Sigmoid colon (tissue), 6 donors: ENCODE measurements at regions not wholly inside any gene's neighbourhood (a gene's known extent, or its start where the extent isn't known, plus 50 kb on each side); places are given as distances from the start of the nearest gene placed in this dataset.

Experiments
- DNase-seq: peaks from one replicate; pipeline ENCODE4 v3.0.0-alpha.2; 2019
- H3K27ac ChIP-seq, 4 donors: fragments of 200-600 bp; sonication (generic); one replicate each; pipeline ENCODE4 v1.5.1; 2016 to 2019; ENCODE audit warnings: mild to moderate bottlenecking in 1 of 4
- H3K27me3 ChIP-seq, 3 donors: fragments of 200-600 bp; sonication (generic); one replicate each; pipeline ENCODE4 v1.5.1; 2019; ENCODE audit warnings: mild to moderate bottlenecking in 1 of 3
- H3K36me3 ChIP-seq, 4 donors: fragments of 200-600 bp; sonication (generic); one replicate each; pipeline ENCODE4 v1.5.1; 2016 to 2019
- H3K4me1 ChIP-seq, 4 donors: fragments of 200-600 bp; sonication (generic); one replicate each; pipeline ENCODE4 v1.5.1; 2017 to 2019
- H3K4me3 ChIP-seq, 4 donors: fragments of 200-600 bp; sonication (generic); one replicate each; pipeline ENCODE4 v1.5.1; 2017 to 2019; ENCODE audit warnings: mild to moderate bottlenecking in 2 of 4, moderate library complexity in 1 of 4
- H3K9me3 ChIP-seq, 4 donors: fragments of 200-600 bp in 3 of 4; sonication (generic) in 3 of 4; one replicate each; pipeline versions ENCODE4 v1.5.1 to v1.6.1; 2013 to 2019
- EP300 ChIP-seq, 4 donors: sonication (generic); formaldehyde crosslinking; IDR thresholded peaks; one replicate each; pipeline ENCODE4 v1.6.1; 2017; ENCODE audit warnings: antibody characterized with exemption in 4 of 4
- POLR2A ChIP-seq, 2 donors: fragments of 450-650 bp; IDR thresholded peaks; one replicate each; pipeline ENCODE4 v1.6.1; 2016; ENCODE audit warnings: antibody characterized with exemption in 2 of 2, mild to moderate bottlenecking in 2 of 2, moderate library complexity in 2 of 2
- POLR2AphosphoS5 ChIP-seq, 4 donors: sonication (generic); formaldehyde crosslinking; IDR thresholded peaks; one replicate each; pipeline ENCODE4 v1.6.1; 2017; ENCODE audit warnings: antibody characterized with exemption in 4 of 4
- WGBS, 2 donors: extraction: QIAGEN DNeasy Blood & Tissue Kit; methylation state at CpG; one replicate each; pipeline ENCODE4 v1.1.7; 2013; 5-methylcytosine and 5-hydroxymethylcytosine counted together
- intact Hi-C: fragments of 100-400 bp; cut with DNase I; formaldehyde crosslinking; loops from one replicate; pipeline ENCODE4 v1.15.1; 2023
- TF ChIP-seq, protein P1 (sequence below), 4 experiments: fragments of 450-650 bp in 3 of 4; fragments of 200-600 bp in 1 of 4; IDR thresholded peaks; one replicate each; pipeline ENCODE4 v1.5.1; 2016 to 2019; ENCODE audit warnings: antibody characterized with exemption in 4 of 4, mild to moderate bottlenecking in 3 of 4, moderate library complexity in 2 of 4
- donor health status: healthy with polysubstance abuse.
- donor health status: healthy.

DNA sequence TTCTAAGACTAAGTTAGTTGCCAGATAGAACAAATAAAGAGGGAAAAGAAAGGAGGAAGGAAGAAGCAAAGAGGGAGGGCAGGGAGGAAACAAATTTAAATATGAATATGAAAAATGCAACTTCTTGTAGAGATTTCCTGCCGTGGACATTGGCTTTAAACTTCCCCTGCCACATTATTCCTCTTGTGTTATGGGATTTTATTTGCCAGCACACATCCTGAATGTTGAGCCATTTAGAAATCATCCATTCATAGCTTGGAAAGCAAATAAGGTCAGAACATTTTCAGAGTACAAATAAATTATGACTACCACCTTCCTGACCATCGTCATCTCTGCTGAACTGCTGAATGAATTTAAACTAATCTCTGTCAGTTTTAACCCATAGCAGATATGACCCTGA is 911.9 kb upstream of the LRRN3 start:
- TF ChIP-seq POLR2AphosphoS5 (IDR thresholded peaks at IDR 0.05) (no peak), POLR2A (IDR thresholded peaks at IDR 0.05) (no peak), EP300 (IDR thresholded peaks at IDR 0.05) (no peak)
- TF ChIP-seq, protein P1, sequence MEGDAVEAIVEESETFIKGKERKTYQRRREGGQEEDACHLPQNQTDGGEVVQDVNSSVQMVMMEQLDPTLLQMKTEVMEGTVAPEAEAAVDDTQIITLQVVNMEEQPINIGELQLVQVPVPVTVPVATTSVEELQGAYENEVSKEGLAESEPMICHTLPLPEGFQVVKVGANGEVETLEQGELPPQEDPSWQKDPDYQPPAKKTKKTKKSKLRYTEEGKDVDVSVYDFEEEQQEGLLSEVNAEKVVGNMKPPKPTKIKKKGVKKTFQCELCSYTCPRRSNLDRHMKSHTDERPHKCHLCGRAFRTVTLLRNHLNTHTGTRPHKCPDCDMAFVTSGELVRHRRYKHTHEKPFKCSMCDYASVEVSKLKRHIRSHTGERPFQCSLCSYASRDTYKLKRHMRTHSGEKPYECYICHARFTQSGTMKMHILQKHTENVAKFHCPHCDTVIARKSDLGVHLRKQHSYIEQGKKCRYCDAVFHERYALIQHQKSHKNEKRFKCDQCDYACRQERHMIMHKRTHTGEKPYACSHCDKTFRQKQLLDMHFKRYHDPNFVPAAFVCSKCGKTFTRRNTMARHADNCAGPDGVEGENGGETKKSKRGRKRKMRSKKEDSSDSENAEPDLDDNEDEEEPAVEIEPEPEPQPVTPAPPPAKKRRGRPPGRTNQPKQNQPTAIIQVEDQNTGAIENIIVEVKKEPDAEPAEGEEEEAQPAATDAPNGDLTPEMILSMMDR (IDR thresholded peaks at IDR 0.05), result no peak
- Histone ChIP-seq H3K27me3 (no peaks in the 10 kb centered on the region), H3K36me3 (no peaks in the 10 kb centered on the region), H3K4me3 (no peak overlapping the region), H3K9me3 (no peaks in the 10 kb centered on the region), H3K27ac (no peak overlapping the region), H3K4me1 (peaks cover 0 to 7% (median 0%) of the 10 kb centered on the region in 4 donors)
- 14 to 36% methylated on average over 2 of the region's 2 CpGs for WGBS, 2 donors
- no peak for DNase-seq
- intact Hi-C loops, result no loop called here

DNA sequence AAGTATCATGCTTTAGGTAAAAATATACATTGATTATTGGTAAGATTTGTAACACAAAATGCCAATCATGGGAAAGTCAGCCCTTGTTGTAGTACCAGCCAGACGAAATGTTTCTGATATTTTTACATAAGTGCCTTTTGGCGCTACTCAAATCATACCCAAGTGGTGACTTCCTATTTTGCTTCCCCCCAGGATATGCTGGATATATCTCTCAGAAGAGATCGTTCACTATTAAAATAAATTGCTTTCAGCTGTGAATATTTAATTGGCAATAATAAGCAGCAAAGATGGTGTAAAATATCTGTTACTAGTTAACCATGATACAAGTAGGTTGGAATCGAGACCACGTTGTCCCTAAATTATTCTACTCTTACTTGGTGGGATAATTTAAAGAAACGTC is 909.2 kb upstream of the LRRN3 start:
- WGBS, 2 donors, result 75 to 80% methylated on average over 6 of the region's 6 CpGs
- H3K27me3 ChIP-seq, result no peaks in the 10 kb centered on the region
- H3K4me1 ChIP-seq, result peaks cover 0 to 7% (median 0%) of the 10 kb centered on the region in 4 donors
- DNase-seq, result no peak
- intact Hi-C loops, result no loop called here
- H3K27ac ChIP-seq, result no peak overlapping the region
- no peaks in the 10 kb centered on the region for H3K9me3 ChIP-seq
- no peaks in the 10 kb centered on the region for H3K36me3 ChIP-seq
- TF ChIP-seq, protein P1 (IDR thresholded peaks at IDR 0.05), result no peak
- TF ChIP-seq POLR2AphosphoS5 (IDR thresholded peaks at IDR 0.05) (no peak), POLR2A (IDR thresholded peaks at IDR 0.05) (no peak), EP300 (IDR thresholded peaks at IDR 0.05) (no peak)
- H3K4me3 ChIP-seq, result no peak overlapping the region

DNA sequence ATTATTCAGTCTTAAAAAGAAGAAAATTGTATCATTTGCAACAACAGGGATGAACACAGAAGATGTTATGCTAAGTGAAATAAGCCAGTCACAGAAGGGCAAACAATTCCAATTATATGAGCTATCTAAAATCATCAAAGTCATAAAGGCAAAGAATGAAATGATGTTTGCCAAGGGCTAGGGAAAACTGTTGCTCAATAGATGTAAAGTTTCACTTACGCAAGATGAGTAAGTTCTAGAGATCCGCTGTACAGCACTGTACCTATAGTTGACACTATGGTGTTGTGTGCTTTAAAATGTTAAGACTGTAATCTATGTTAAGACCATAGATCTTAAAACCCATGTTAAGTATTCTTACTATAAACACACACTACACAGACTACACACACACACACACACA is 904.6 kb upstream of the LRRN3 start:
- H3K4me1 ChIP-seq, result no peaks in the 10 kb centered on the region
- WGBS, 2 donors, result 21 to 70% methylated on average over 2 of the region's 2 CpGs

DNA sequence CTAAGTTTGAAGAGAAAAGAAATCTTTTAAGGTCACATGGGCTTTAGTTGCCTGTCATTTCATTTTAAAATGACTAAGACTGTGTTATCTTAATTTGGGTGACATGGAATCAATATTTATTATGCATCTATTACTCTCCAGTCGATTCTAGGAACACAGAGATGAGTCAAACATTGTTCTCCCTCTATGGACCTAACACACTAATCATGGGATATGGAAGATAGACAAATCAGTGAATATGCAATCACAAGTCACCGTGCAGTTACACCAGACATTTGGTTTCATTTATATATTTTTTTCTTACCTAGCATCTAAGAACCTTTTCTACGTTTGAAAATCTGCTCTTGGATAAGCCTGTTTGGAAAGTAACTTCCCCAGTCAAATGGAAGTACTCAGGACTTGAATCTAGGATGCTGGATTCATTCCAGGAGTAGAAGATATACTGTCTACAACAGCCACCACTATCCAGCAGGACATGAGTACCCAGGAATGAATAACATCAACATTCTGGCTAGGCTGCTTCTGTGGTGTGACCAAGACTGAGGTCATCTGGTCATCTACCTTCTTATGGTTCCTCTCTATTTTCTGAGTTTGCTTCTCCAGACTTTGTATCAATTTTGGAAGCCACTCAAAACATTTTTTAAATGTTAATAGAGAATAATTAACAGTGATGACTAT is 902.9 kb upstream of the LRRN3 start:
- DNase-seq, result no peak
- intact Hi-C loops, result no loop called here
- Histone ChIP-seq H3K9me3 (no peaks in the 10 kb centered on the region), H3K4me1 (no peaks in the 10 kb centered on the region), H3K27ac (no peak overlapping the region), H3K27me3 (no peaks in the 10 kb centered on the region), H3K4me3 (no peak overlapping the region), H3K36me3 (no peaks in the 10 kb centered on the region)
- 68 to 74% methylated on average over 3 of the region's 3 CpGs for WGBS, 2 donors
- TF ChIP-seq POLR2A (IDR thresholded peaks at IDR 0.05), result no peak
- TF ChIP-seq EP300 (IDR thresholded peaks at IDR 0.05), result no peak
- TF ChIP-seq, protein P1 (IDR thresholded peaks at IDR 0.05), result no peak
- no peak for TF ChIP-seq POLR2AphosphoS5 (IDR thresholded peaks at IDR 0.05)

More for the DNA sequence above, 904.6 kb upstream of the LRRN3 start:
- Histone ChIP-seq H3K27ac (no peak overlapping the region), H3K36me3 (no peaks in the 10 kb centered on the region), H3K4me3 (no peak overlapping the region), H3K27me3 (no peaks in the 10 kb centered on the region), H3K9me3 (no peaks in the 10 kb centered on the region)
- intact Hi-C loops, result no loop called here
- no peak for DNase-seq
- TF ChIP-seq POLR2AphosphoS5 (IDR thresholded peaks at IDR 0.05), result no peak
- TF ChIP-seq EP300 (IDR thresholded peaks at IDR 0.05), result no peak
- TF ChIP-seq, protein P1 (IDR thresholded peaks at IDR 0.05), result no peak
- no peak for TF ChIP-seq POLR2A (IDR thresholded peaks at IDR 0.05)

DNA sequence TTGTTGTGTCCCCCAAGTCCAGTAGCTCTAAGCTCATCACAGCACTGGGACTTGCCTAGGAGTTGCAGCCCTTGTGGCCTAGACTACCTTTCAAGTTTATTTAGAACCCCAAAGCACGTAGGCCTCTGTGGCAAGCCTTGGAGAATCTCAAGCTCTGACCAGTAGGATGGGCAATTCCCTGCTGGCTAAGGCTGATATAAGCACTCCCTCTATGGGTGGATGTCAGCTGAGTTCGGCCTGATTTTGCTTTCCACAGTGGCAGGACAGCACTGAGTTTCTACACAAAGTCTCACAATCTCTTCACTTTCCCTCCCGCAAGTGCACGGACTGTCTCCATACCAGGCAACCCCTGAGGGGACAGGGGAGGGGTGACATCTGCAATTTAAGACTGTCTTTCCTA is 886.4 kb upstream of the LRRN3 start:
- Histone ChIP-seq H3K9me3 (no peaks in the 10 kb centered on the region), H3K27me3 (no peaks in the 10 kb centered on the region), H3K36me3 (no peaks in the 10 kb centered on the region), H3K4me3 (no peak overlapping the region), H3K27ac (no peak overlapping the region), H3K4me1 (no peaks in the 10 kb centered on the region)
- no peak for DNase-seq
- WGBS, 2 donors, result 82 to 85% methylated on average over 4 of the region's 4 CpGs
- TF ChIP-seq POLR2AphosphoS5 (IDR thresholded peaks at IDR 0.05) (no peak), EP300 (IDR thresholded peaks at IDR 0.05) (no peak), POLR2A (IDR thresholded peaks at IDR 0.05) (no peak)
- TF ChIP-seq, protein P1 (IDR thresholded peaks at IDR 0.05), result no peak
- intact Hi-C loops, result no loop called here
